ENCODE measurements at regions not wholly inside any gene's neighbourhood (a gene's known extent, or its start where the extent isn't known, plus 50 kb on each side); places are given as distances from the start of the nearest gene placed in this dataset.

- WGBS (ENCODE audit: insufficient coverage, low lambda C conversion rate): 80% methylated on average over 1 of the region's 8 CpGs
- Histone ChIP-seq H3K9me3 (ENCODE audit: control insufficient read depth, low read depth, low read length) (no peaks in the 10 kb centered on the region), H3K36me3 (ENCODE audit: control insufficient read depth, insufficient read depth, low read length) (no peaks in the 10 kb centered on the region), H3K4me1 (ENCODE audit: control insufficient read depth, insufficient read depth, low read length) (no peaks in the 10 kb centered on the region), H3K4me3 (ENCODE audit: low read length) (no peak overlapping the region), H3K27me3 (ENCODE audit: control insufficient read depth, insufficient read depth, low read length) (no peaks in the 10 kb centered on the region), H3K27ac (ENCODE audit: low read length) (no peak overlapping the region)
- DNase-seq: no peak
Observed at GRCh38 chr2:7189106-7189505, 271.9 kb downstream of the RNF144A start.

GRCh38 chr2:7190587-7191324 lies 273.5 kb downstream of the RNF144A start:
- no peak for DNase-seq
- Histone ChIP-seq H3K27ac (ENCODE audit: low read length) (no peak overlapping the region), H3K27me3 (ENCODE audit: control insufficient read depth, insufficient read depth, low read length) (no peaks in the 10 kb centered on the region), H3K36me3 (ENCODE audit: control insufficient read depth, insufficient read depth, low read length) (no peaks in the 10 kb centered on the region), H3K4me1 (ENCODE audit: control insufficient read depth, insufficient read depth, low read length) (no peaks in the 10 kb centered on the region), H3K9me3 (ENCODE audit: control insufficient read depth, low read depth, low read length) (no peaks in the 10 kb centered on the region), H3K4me3 (ENCODE audit: low read length) (no peak overlapping the region)
- 80% methylated on average over 1 of the region's 5 CpGs for WGBS (ENCODE audit: insufficient coverage, low lambda C conversion rate)

- peak; percentile 16 to 34 for DNase-seq
- no peak overlapping the region for H3K27ac ChIP-seq (ENCODE audit: low read length)
- no peaks in the 10 kb centered on the region for H3K36me3 ChIP-seq (ENCODE audit: control insufficient read depth, insufficient read depth, low read length)
- no peaks in the 10 kb centered on the region for H3K9me3 ChIP-seq (ENCODE audit: control insufficient read depth, low read depth, low read length)
- H3K4me3 ChIP-seq (ENCODE audit: low read length): no peak overlapping the region
- no peaks in the 10 kb centered on the region for H3K4me1 ChIP-seq (ENCODE audit: control insufficient read depth, insufficient read depth, low read length)
- 8% methylated on average over 2 of the region's 4 CpGs for WGBS (ENCODE audit: insufficient coverage, low lambda C conversion rate)
- no peaks in the 10 kb centered on the region for H3K27me3 ChIP-seq (ENCODE audit: control insufficient read depth, insufficient read depth, low read length)
Observed at GRCh38 chr2:7191932-7192331, 274.7 kb downstream of the RNF144A start.

- H3K4me1 ChIP-seq (ENCODE audit: control insufficient read depth, insufficient read depth, low read length): no peaks in the 10 kb centered on the region
- no peak for DNase-seq
- no peaks in the 10 kb centered on the region for H3K9me3 ChIP-seq (ENCODE audit: control insufficient read depth, low read depth, low read length)
- H3K27me3 ChIP-seq (ENCODE audit: control insufficient read depth, insufficient read depth, low read length): no peaks in the 10 kb centered on the region
- no peak overlapping the region for H3K4me3 ChIP-seq (ENCODE audit: low read length)
- no peak overlapping the region for H3K27ac ChIP-seq (ENCODE audit: low read length)
- H3K36me3 ChIP-seq (ENCODE audit: control insufficient read depth, insufficient read depth, low read length): no peaks in the 10 kb centered on the region
Observed at GRCh38 chr2:7193457-7193856, 276.2 kb downstream of the RNF144A start.

GRCh38 chr2:7194950-7195349 lies 277.7 kb downstream of the RNF144A start:
- no peak overlapping the region for H3K27ac ChIP-seq (ENCODE audit: low read length)
- no CpG with 5 or more reads among the region's 2 CpGs for WGBS (ENCODE audit: insufficient coverage, low lambda C conversion rate)
- no peak for DNase-seq

GRCh38 chr2:7196883-7197282 lies 279.7 kb downstream of the RNF144A start:
- H3K4me1 ChIP-seq (ENCODE audit: control insufficient read depth, insufficient read depth, low read length): no peaks in the 10 kb centered on the region
- WGBS (ENCODE audit: insufficient coverage, low lambda C conversion rate): no CpG with 5 or more reads among the region's 1 CpG
- no peak overlapping the region for H3K4me3 ChIP-seq (ENCODE audit: low read length)
- H3K27ac ChIP-seq (ENCODE audit: low read length): no peak overlapping the region
- H3K36me3 ChIP-seq (ENCODE audit: control insufficient read depth, insufficient read depth, low read length): no peaks in the 10 kb centered on the region
- no peaks in the 10 kb centered on the region for H3K9me3 ChIP-seq (ENCODE audit: control insufficient read depth, low read depth, low read length)
- H3K27me3 ChIP-seq (ENCODE audit: control insufficient read depth, insufficient read depth, low read length): no peaks in the 10 kb centered on the region
- no peak for DNase-seq

More at GRCh38 chr2:7194950-7195349, 277.7 kb downstream of the RNF144A start:
- H3K9me3 ChIP-seq (ENCODE audit: control insufficient read depth, low read depth, low read length): no peaks in the 10 kb centered on the region
- H3K27me3 ChIP-seq (ENCODE audit: control insufficient read depth, insufficient read depth, low read length): no peaks in the 10 kb centered on the region
- H3K36me3 ChIP-seq (ENCODE audit: control insufficient read depth, insufficient read depth, low read length): no peaks in the 10 kb centered on the region
- H3K4me3 ChIP-seq (ENCODE audit: low read length): no peak overlapping the region
- no peaks in the 10 kb centered on the region for H3K4me1 ChIP-seq (ENCODE audit: control insufficient read depth, insufficient read depth, low read length)

- no CpG with 5 or more reads among the region's 6 CpGs for WGBS (ENCODE audit: insufficient coverage, low lambda C conversion rate)
- Histone ChIP-seq H3K4me1 (ENCODE audit: control insufficient read depth, insufficient read depth, low read length) (no peaks in the 10 kb centered on the region), H3K27me3 (ENCODE audit: control insufficient read depth, insufficient read depth, low read length) (no peaks in the 10 kb centered on the region), H3K27ac (ENCODE audit: low read length) (no peak overlapping the region), H3K36me3 (ENCODE audit: control insufficient read depth, insufficient read depth, low read length) (no peaks in the 10 kb centered on the region), H3K9me3 (ENCODE audit: control insufficient read depth, low read depth, low read length) (no peaks in the 10 kb centered on the region), H3K4me3 (ENCODE audit: low read length) (no peak overlapping the region)
- DNase-seq: no peak
Observed at GRCh38 chr2:7201851-7202250, 284.6 kb downstream of the RNF144A start.

GRCh38 chr2:7203056-7203467 lies 285.9 kb downstream of the RNF144A start:
- H3K27me3 ChIP-seq (ENCODE audit: control insufficient read depth, insufficient read depth, low read length): no peaks in the 10 kb centered on the region
- H3K36me3 ChIP-seq (ENCODE audit: control insufficient read depth, insufficient read depth, low read length): no peaks in the 10 kb centered on the region
- H3K27ac ChIP-seq (ENCODE audit: low read length): no peak overlapping the region
- H3K4me1 ChIP-seq (ENCODE audit: control insufficient read depth, insufficient read depth, low read length): no peaks in the 10 kb centered on the region
- no CpG with 5 or more reads among the region's 4 CpGs for WGBS (ENCODE audit: insufficient coverage, low lambda C conversion rate)
- H3K4me3 ChIP-seq (ENCODE audit: low read length): no peak overlapping the region
- DNase-seq: peak; percentile 19 to 23
- no peaks in the 10 kb centered on the region for H3K9me3 ChIP-seq (ENCODE audit: control insufficient read depth, low read depth, low read length)

GRCh38 chr2:7205151-7205830 lies 288.1 kb downstream of the RNF144A start:
- WGBS (ENCODE audit: insufficient coverage, low lambda C conversion rate): 73% methylated on average over 2 of the region's 9 CpGs

GRCh38 chr2:7206111-7206810 lies 289.0 kb downstream of the RNF144A start:
- H3K4me3 ChIP-seq (ENCODE audit: low read length): no peak overlapping the region
- no CpG with 5 or more reads among the region's 10 CpGs for WGBS (ENCODE audit: insufficient coverage, low lambda C conversion rate)
- no peaks in the 10 kb centered on the region for H3K4me1 ChIP-seq (ENCODE audit: control insufficient read depth, insufficient read depth, low read length)
- H3K36me3 ChIP-seq (ENCODE audit: control insufficient read depth, insufficient read depth, low read length): no peaks in the 10 kb centered on the region
- no peak overlapping the region for H3K27ac ChIP-seq (ENCODE audit: low read length)
- H3K27me3 ChIP-seq (ENCODE audit: control insufficient read depth, insufficient read depth, low read length): no peaks in the 10 kb centered on the region
- DNase-seq: no peak
- H3K9me3 ChIP-seq (ENCODE audit: control insufficient read depth, low read depth, low read length): no peaks in the 10 kb centered on the region

More at GRCh38 chr2:7205151-7205830, 288.1 kb downstream of the RNF144A start:
- H3K27ac ChIP-seq (ENCODE audit: low read length): no peak overlapping the region
- H3K4me1 ChIP-seq (ENCODE audit: control insufficient read depth, insufficient read depth, low read length): no peaks in the 10 kb centered on the region
- no peaks in the 10 kb centered on the region for H3K9me3 ChIP-seq (ENCODE audit: control insufficient read depth, low read depth, low read length)
- H3K4me3 ChIP-seq (ENCODE audit: low read length): no peak overlapping the region
- no peaks in the 10 kb centered on the region for H3K36me3 ChIP-seq (ENCODE audit: control insufficient read depth, insufficient read depth, low read length)
- no peak for DNase-seq
- H3K27me3 ChIP-seq (ENCODE audit: control insufficient read depth, insufficient read depth, low read length): no peaks in the 10 kb centered on the region
